ENCODE measurements at regions not wholly inside any gene's neighbourhood (a gene's known extent, or its start where the extent isn't known, plus 50 kb on each side); places are given as distances from the start of the nearest gene placed in this dataset.
A peak's percentile ranks its signal among the peaks of the same experiment; 100 is the strongest.

GRCh38 chr18:68040198-68040597, 523.7 kb upstream of the DSEL start:
- 65 to 66% methylated on average over 3 of the region's 3 CpGs for WGBS, 2 donors
- no peaks in the 10 kb centered on the region for H3K4me1 ChIP-seq
- no peak for TF ChIP-seq EP300 (IDR thresholded peaks at IDR 0.05)
- TF ChIP-seq POLR2A (IDR thresholded peaks at IDR 0.05) = no peak
- TF ChIP-seq, protein P1, sequence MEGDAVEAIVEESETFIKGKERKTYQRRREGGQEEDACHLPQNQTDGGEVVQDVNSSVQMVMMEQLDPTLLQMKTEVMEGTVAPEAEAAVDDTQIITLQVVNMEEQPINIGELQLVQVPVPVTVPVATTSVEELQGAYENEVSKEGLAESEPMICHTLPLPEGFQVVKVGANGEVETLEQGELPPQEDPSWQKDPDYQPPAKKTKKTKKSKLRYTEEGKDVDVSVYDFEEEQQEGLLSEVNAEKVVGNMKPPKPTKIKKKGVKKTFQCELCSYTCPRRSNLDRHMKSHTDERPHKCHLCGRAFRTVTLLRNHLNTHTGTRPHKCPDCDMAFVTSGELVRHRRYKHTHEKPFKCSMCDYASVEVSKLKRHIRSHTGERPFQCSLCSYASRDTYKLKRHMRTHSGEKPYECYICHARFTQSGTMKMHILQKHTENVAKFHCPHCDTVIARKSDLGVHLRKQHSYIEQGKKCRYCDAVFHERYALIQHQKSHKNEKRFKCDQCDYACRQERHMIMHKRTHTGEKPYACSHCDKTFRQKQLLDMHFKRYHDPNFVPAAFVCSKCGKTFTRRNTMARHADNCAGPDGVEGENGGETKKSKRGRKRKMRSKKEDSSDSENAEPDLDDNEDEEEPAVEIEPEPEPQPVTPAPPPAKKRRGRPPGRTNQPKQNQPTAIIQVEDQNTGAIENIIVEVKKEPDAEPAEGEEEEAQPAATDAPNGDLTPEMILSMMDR (IDR thresholded peaks at IDR 0.05) = no peak
- H3K27ac ChIP-seq = no peak overlapping the region
- no peaks in the 10 kb centered on the region for H3K9me3 ChIP-seq
- no peaks in the 10 kb centered on the region for H3K27me3 ChIP-seq
- H3K4me3 ChIP-seq = no peak overlapping the region
- no peaks in the 10 kb centered on the region for H3K36me3 ChIP-seq
- no peak for DNase-seq (ENCODE audit: low spot score in 2 of 2)

GRCh38 chr18:68035774-68036522, 519.4 kb upstream of the DSEL start:
- 76 to 82% methylated on average over 8 of the region's 8 CpGs for WGBS, 2 donors

GRCh38 chr18:68034296-68034695, 517.8 kb upstream of the DSEL start:
- Histone ChIP-seq H3K4me3 (no peak overlapping the region), H3K4me1 (no peaks in the 10 kb centered on the region), H3K27ac (no peak overlapping the region), H3K9me3 (no peaks in the 10 kb centered on the region), H3K36me3 (no peaks in the 10 kb centered on the region), H3K27me3 (no peaks in the 10 kb centered on the region)
- no peak for DNase-seq (ENCODE audit: low spot score in 2 of 2)
- TF ChIP-seq EP300 (IDR thresholded peaks at IDR 0.05) (no peak), POLR2A (IDR thresholded peaks at IDR 0.05) (no peak)
- TF ChIP-seq, protein P1 (IDR thresholded peaks at IDR 0.05) = no peak

More at GRCh38 chr18:68035774-68036522, 519.4 kb upstream of the DSEL start:
- Histone ChIP-seq H3K4me3 (no peak overlapping the region), H3K4me1 (no peaks in the 10 kb centered on the region), H3K9me3 (no peaks in the 10 kb centered on the region), H3K27me3 (no peaks in the 10 kb centered on the region), H3K27ac (no peak overlapping the region), H3K36me3 (no peaks in the 10 kb centered on the region)
- DNase-seq (ENCODE audit: low spot score in 2 of 2) = no peak
- no peak for TF ChIP-seq POLR2A (IDR thresholded peaks at IDR 0.05)
- TF ChIP-seq, protein P1 (IDR thresholded peaks at IDR 0.05) = no peak
- no peak for TF ChIP-seq EP300 (IDR thresholded peaks at IDR 0.05)

DNA sequence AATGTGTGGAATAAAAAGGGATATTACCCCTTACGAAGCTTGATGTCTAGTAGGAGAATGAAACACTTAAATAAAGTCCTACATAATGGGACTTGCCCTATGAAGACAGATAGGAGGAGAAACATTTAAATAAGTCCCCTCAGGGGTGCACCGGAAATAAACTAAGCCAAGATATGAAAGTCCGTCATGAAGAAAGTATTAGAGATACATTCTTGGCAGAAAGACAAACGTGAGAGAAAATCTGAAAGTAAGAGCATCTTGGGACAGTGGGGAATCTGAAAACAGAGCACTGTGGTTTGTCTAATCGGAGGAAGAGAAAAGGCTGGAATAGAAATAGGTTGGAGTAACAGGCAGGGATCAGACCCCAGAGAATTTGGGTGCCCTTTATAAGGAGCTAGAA, 516.9 kb upstream of the DSEL start:
- H3K36me3 ChIP-seq = no peaks in the 10 kb centered on the region
- TF ChIP-seq, protein P1 (IDR thresholded peaks at IDR 0.05) = no peak
- TF ChIP-seq POLR2A (IDR thresholded peaks at IDR 0.05) (no peak), EP300 (IDR thresholded peaks at IDR 0.05) (no peak)
- no peak overlapping the region for H3K4me3 ChIP-seq
- WGBS, 2 donors = 57 to 64% methylated on average over 5 of the region's 5 CpGs
- H3K4me1 ChIP-seq = no peaks in the 10 kb centered on the region
- no peak for DNase-seq (ENCODE audit: low spot score in 2 of 2)
- H3K27me3 ChIP-seq = no peaks in the 10 kb centered on the region
- H3K27ac ChIP-seq = no peak overlapping the region
- H3K9me3 ChIP-seq = no peaks in the 10 kb centered on the region

DNA sequence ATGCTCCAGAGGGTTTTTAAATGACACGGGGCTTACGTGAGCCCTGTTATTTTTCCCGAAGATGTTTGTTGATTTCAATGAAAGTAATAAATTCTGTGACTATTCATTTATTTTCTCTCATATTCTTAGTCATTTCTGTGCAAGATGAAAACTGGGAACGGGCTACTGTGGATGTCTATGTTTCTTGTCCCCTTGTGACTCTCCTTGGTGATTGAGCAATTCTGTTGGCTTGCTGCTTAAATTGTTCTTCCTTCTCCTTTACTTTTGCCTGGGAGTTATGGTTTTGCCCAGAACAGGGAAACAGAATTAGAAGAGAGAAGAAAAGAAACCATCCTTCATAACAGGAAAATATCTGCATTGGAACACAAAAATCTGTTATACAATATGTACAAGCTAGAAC, 508.2 kb upstream of the DSEL start:
- Histone ChIP-seq H3K4me1 (no peaks in the 10 kb centered on the region), H3K9me3 (no peaks in the 10 kb centered on the region), H3K27me3 (no peaks in the 10 kb centered on the region), H3K4me3 (no peak overlapping the region), H3K36me3 (no peaks in the 10 kb centered on the region), H3K27ac (no peak overlapping the region)
- WGBS, 2 donors = 58 to 78% methylated on average over 4 of the region's 4 CpGs
- peak in 1 of 2 donors; percentile 18 for DNase-seq (ENCODE audit: low spot score in 2 of 2)
- TF ChIP-seq, protein P1 (IDR thresholded peaks at IDR 0.05) = no peak
- TF ChIP-seq EP300 (IDR thresholded peaks at IDR 0.05) = no peak
- TF ChIP-seq POLR2A (IDR thresholded peaks at IDR 0.05) = no peak
